ENCODE measurements at regions not wholly inside any gene's neighbourhood (a gene's known extent, or its start where the extent isn't known, plus 50 kb on each side); places are given as distances from the start of the nearest gene placed in this dataset.

DNA sequence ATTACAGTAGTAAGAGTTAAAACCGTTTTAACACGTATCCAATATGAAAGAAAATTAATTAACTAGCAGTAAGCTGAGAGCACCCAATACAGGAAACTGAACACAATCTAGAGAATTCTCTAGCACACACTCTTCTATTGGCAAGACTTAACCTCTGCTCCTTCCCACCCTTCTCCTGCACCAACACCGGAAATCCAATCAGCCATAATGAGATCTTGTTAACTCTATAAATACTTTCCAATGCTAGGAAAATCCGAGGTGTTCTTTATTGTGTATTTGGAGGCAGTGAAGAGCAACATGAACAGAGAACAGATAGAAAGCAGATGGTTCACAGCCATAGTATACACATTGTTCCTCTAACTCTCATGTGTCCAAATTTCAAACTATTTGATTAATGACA is 591.7 kb downstream of the CETN3 start:
- TF ChIP-seq CTCF (IDR thresholded peaks at IDR 0.05): no peak
- no peak for TF ChIP-seq POLR2A (IDR thresholded peaks at IDR 0.05)
